Activated CD4-positive, alpha-beta memory T cell treated with anti-CD3 and anti-CD28 coated beads for 36 hours (primary cell): ENCODE measurements at regions not wholly inside any gene's neighbourhood (a gene's known extent, or its start where the extent isn't known, plus 50 kb on each side); places are given as distances from the start of the nearest gene placed in this dataset.

Experiments used
- CTCF ChIA-PET: fragments of 350-600 bp; sonication (Branson Sonifier 250); formaldehyde crosslinking; loops from one replicate; lab custom pipeline; 2021; ENCODE audit warnings: antibody characterized with exemption, inconsistent platforms; lab: Charles Lee
- POLR2A ChIA-PET: fragments of 350-600 bp; sonication (Branson Sonifier 250); formaldehyde crosslinking; loops from one replicate; lab custom pipeline; 2021; ENCODE audit warnings: antibody characterized with exemption; lab: Charles Lee
- DNase-seq: peaks from one replicate; pipeline ENCODE4 v3.0.0-alpha.2; 2020
- H3K27ac Mint-ChIP-seq: one replicate; pipeline ENCODE4 v1.8.0; 2021; ENCODE audit warnings: mixed read lengths
- H3K27me3 Mint-ChIP-seq: one replicate; pipeline ENCODE4 v1.8.0; 2021; ENCODE audit warnings: mixed read lengths
- H3K36me3 Mint-ChIP-seq: one replicate; pipeline ENCODE4 v1.8.0; 2021; ENCODE audit warnings: mixed read lengths
- H3K4me1 Mint-ChIP-seq: one replicate; pipeline ENCODE4 v1.8.0; 2021; ENCODE audit warnings: low read depth, mixed read lengths
- H3K4me3 Mint-ChIP-seq: one replicate; pipeline ENCODE4 v1.8.0; 2021; ENCODE audit warnings: mild to moderate bottlenecking, mixed read lengths
- H3K9me3 Mint-ChIP-seq: one replicate; pipeline ENCODE4 v1.8.0; 2021; ENCODE audit warnings: mixed read lengths
- intact Hi-C: fragments of 100-400 bp; cut with micrococcal nuclease; formaldehyde crosslinking; loops from one replicate; pipeline ENCODE4 v1.15.1; 2023

GRCh38 chr22:47627556-47628253 lies 865.3 kb downstream of the TBC1D22A start:
- ChIA-PET POLR2A (no interaction called here), CTCF (no interaction called here)
- Mint-ChIP-seq H3K4me3 (no peak overlapping the region), H3K27ac (no peak overlapping the region), H3K4me1 (no peaks in the 10 kb centered on the region), H3K36me3 (no peaks in the 10 kb centered on the region), H3K27me3 (no peaks in the 10 kb centered on the region), H3K9me3 (no peaks in the 10 kb centered on the region)
- intact Hi-C loops: no loop called here
- DNase-seq: no peak

DNA sequence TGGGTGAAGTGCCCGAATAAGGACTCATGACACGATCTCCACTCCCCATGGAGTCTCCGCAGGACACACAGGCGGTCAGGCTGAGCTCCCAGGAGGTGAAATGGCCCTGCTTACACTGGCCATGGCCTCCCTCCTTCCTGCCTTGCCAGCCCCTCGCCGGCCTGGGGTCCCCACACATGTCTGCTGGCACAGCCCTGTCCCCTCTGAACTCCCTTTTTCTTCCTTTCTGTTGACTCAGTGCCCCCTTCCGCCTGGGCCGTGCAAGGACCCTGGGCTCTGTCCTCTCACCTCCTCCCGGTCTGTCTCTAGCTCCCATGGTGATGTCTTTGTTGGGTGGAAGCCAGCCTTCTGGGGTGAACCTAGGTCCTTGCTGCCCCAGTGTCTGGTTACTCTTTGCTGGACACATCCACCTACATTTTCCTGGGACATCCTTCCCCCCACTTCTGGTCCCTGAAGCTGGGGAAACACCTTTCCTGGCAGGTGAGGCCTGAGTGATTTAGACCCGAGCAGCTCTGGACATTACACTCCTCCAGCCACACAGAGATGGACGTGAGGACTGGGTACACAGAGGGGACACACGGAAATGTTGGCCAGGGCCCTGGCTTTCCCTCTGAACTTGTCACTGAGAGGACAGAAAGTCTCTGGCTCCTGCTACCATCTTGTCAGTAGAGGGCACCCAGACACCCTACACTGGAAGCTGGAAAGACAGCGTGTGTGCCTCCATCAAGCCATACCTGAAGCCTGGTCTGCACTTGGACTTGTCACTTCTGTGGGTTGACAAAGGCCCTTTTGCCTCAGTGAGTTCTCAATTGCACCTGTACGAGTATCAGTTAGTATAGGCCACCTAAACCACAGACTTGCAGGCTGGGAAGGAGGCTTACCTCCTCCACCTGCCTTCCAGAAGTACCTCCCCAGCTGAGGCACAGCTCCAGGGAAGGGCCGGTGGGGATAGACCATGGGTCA lies 864.3 kb downstream of the TBC1D22A start:
- intact Hi-C loops: no loop called here
- DNase-seq: no peak
- H3K4me3 Mint-ChIP-seq: no peak overlapping the region
- H3K9me3 Mint-ChIP-seq: no peaks in the 10 kb centered on the region
- H3K27ac Mint-ChIP-seq: no peak overlapping the region
- no peaks in the 10 kb centered on the region for H3K4me1 Mint-ChIP-seq
- ChIA-PET CTCF (no interaction called here), POLR2A (no interaction called here)
- no peaks in the 10 kb centered on the region for H3K36me3 Mint-ChIP-seq
- peaks cover 2% of the 10 kb centered on the region for H3K27me3 Mint-ChIP-seq

DNA sequence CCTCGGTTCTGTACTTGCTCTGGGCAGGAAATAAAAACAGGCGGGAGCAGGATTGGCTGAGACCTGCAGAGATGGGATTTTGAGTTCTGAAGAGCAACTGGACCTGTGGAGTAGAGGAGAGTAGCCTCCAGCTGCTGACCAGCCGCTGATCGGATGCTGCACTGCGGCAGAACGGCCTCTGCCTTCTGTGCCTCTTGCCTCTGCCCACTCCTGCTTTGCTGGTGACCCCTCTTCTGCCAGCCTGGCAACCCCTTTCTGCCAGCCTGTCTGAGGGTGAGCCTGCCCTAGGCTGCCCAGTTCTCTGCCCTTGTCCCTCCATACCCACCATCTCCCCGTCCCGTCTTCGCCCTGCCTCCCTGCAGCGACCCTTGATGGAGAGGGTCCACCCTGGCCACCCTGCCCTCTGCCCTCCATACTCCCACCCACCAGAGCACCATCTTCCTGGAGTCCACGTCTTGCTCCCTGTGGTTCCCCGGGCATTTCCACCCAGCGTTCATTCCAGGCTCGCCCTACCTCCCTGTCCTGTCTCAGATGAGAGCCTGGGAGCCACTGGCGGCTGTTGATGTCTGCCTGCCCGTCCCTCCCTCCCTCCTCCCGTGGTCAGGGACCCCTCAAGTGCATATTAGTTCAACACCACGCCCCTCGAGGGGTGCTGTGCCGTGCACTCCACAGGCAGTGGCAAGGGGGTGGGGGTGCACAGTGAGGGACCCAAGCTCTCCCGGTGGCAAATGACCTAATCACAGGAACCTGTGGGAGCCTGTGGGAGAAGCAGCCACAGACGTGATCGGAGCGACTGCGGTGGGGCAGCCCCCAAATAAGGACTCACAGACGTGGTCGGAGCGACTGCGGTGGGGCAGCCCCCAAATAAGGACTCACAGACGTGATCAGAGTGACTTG lies 863.3 kb downstream of the TBC1D22A start:
- H3K9me3 Mint-ChIP-seq: no peaks in the 10 kb centered on the region
- no peak overlapping the region for H3K27ac Mint-ChIP-seq
- intact Hi-C loops: no loop called here
- no peaks in the 10 kb centered on the region for H3K36me3 Mint-ChIP-seq
- H3K27me3 Mint-ChIP-seq: peaks cover 2% of the 10 kb centered on the region
- DNase-seq: no peak
- H3K4me1 Mint-ChIP-seq: no peaks in the 10 kb centered on the region
- CTCF ChIA-PET: no interaction called here
- no peak overlapping the region for H3K4me3 Mint-ChIP-seq
- POLR2A ChIA-PET: no interaction called here

DNA sequence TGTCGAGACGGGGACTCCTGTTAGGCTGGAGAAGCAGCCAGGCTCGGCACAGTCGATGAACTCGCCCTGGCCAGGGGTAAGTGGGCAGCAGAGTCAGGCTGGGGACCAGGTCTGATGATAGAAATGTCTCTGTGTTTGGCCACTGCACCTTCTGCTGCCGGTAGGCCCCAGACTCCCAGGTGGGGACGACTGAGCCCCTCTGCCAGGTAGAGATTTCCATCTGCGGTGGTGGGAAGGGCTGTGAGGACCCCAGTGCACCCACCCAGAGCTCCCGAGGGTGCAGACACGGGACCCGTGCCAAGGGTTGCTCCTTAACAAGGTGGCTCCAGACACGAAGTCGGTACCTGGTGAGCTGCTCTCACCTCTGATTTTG lies 862.5 kb downstream of the TBC1D22A start:
- H3K27ac Mint-ChIP-seq: no peak overlapping the region
- H3K9me3 Mint-ChIP-seq: no peaks in the 10 kb centered on the region
- CTCF ChIA-PET: no interaction called here
- no peaks in the 10 kb centered on the region for H3K4me1 Mint-ChIP-seq
- intact Hi-C loops: no loop called here
- POLR2A ChIA-PET: no interaction called here
- no peaks in the 10 kb centered on the region for H3K36me3 Mint-ChIP-seq
- no peak overlapping the region for H3K4me3 Mint-ChIP-seq
- H3K27me3 Mint-ChIP-seq: peaks cover 5% of the 10 kb centered on the region
- DNase-seq: no peak

- Mint-ChIP-seq H3K36me3 (no peaks in the 10 kb centered on the region), H3K27ac (no peak overlapping the region), H3K9me3 (no peaks in the 10 kb centered on the region), H3K4me3 (no peak overlapping the region), H3K27me3 (peaks cover 5% of the 10 kb centered on the region), H3K4me1 (no peaks in the 10 kb centered on the region)
- intact Hi-C loops: no loop called here
- CTCF ChIA-PET: no interaction called here
- no peak for DNase-seq
- POLR2A ChIA-PET: no interaction called here
These were observed 862.0 kb downstream of the TBC1D22A start for GRCh38 chr22:47624252-47625012.

- no peaks in the 10 kb centered on the region for H3K36me3 Mint-ChIP-seq
- H3K9me3 Mint-ChIP-seq: no peaks in the 10 kb centered on the region
- no peak overlapping the region for H3K27ac Mint-ChIP-seq
- intact Hi-C loops: no loop called here
- no peak for DNase-seq
- no peaks in the 10 kb centered on the region for H3K4me1 Mint-ChIP-seq
- H3K27me3 Mint-ChIP-seq: peaks cover 5% of the 10 kb centered on the region
- POLR2A ChIA-PET: no interaction called here
- CTCF ChIA-PET: no interaction called here
- no peak overlapping the region for H3K4me3 Mint-ChIP-seq
These were observed 861.3 kb downstream of the TBC1D22A start for GRCh38 chr22:47623763-47624148.

GRCh38 chr22:47623066-47623762 lies 860.8 kb downstream of the TBC1D22A start:
- intact Hi-C loops: no loop called here
- ChIA-PET CTCF (no interaction called here), POLR2A (no interaction called here)
- H3K36me3 Mint-ChIP-seq: no peaks in the 10 kb centered on the region
- H3K27me3 Mint-ChIP-seq: peaks cover 5% of the 10 kb centered on the region
- no peaks in the 10 kb centered on the region for H3K4me1 Mint-ChIP-seq
- no peaks in the 10 kb centered on the region for H3K9me3 Mint-ChIP-seq
- no peak overlapping the region for H3K27ac Mint-ChIP-seq
- no peak for DNase-seq
- no peak overlapping the region for H3K4me3 Mint-ChIP-seq

- Mint-ChIP-seq H3K4me3 (no peak overlapping the region), H3K36me3 (no peaks in the 10 kb centered on the region), H3K27me3 (peaks cover 5% of the 10 kb centered on the region), H3K9me3 (no peaks in the 10 kb centered on the region), H3K4me1 (no peaks in the 10 kb centered on the region), H3K27ac (no peak overlapping the region)
- ChIA-PET POLR2A (no interaction called here), CTCF (no interaction called here)
- intact Hi-C loops: no loop called here
- no peak for DNase-seq
These were observed 860.1 kb downstream of the TBC1D22A start for GRCh38 chr22:47622541-47622940.

- Mint-ChIP-seq H3K9me3 (no peaks in the 10 kb centered on the region), H3K27me3 (peaks cover 8% of the 10 kb centered on the region), H3K4me3 (no peak overlapping the region), H3K27ac (no peak overlapping the region), H3K4me1 (no peaks in the 10 kb centered on the region), H3K36me3 (no peaks in the 10 kb centered on the region)
- intact Hi-C loops: no loop called here
- ChIA-PET POLR2A (no interaction called here), CTCF (no interaction called here)
- DNase-seq: no peak
These were observed 858.8 kb downstream of the TBC1D22A start for GRCh38 chr22:47621253-47621652.

- H3K4me1 Mint-ChIP-seq: no peaks in the 10 kb centered on the region
- peaks cover 8% of the 10 kb centered on the region for H3K27me3 Mint-ChIP-seq
- DNase-seq: no peak
- H3K4me3 Mint-ChIP-seq: no peak overlapping the region
- no peaks in the 10 kb centered on the region for H3K36me3 Mint-ChIP-seq
- H3K27ac Mint-ChIP-seq: no peak overlapping the region
- ChIA-PET CTCF (no interaction called here), POLR2A (no interaction called here)
- no peaks in the 10 kb centered on the region for H3K9me3 Mint-ChIP-seq
- intact Hi-C loops: no loop called here
These were observed 857.9 kb downstream of the TBC1D22A start for GRCh38 chr22:47620391-47620790.

DNA sequence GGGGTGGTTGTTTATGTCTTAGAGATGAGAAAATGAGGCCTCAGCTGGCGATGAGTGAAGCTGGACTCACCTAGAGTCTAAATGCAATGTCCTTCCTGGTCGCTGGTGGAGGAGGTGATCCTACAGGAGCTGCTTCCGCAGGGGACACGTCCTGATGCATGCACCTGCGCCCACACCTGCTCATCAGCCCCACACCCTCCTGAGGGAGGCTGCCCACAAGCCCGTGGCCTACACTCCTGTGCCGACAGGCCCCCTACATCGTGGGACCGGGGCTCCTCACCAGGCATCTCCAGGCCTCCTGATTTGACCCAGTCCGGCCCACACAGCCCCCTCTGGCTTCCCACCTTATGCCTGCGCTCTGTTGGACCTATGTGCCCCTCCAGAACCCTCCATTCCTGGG lies 857.2 kb downstream of the TBC1D22A start:
- Mint-ChIP-seq H3K4me1 (no peaks in the 10 kb centered on the region), H3K9me3 (no peaks in the 10 kb centered on the region), H3K27ac (no peak overlapping the region), H3K36me3 (no peaks in the 10 kb centered on the region), H3K4me3 (no peak overlapping the region), H3K27me3 (peaks cover 8% of the 10 kb centered on the region)
- CTCF ChIA-PET: no interaction called here
- intact Hi-C loops: no loop called here
- POLR2A ChIA-PET: no interaction called here
- no peak for DNase-seq
